Parathyroid adenoma (tissue), 2 donors: ENCODE measurements at regions not wholly inside any gene's neighbourhood (a gene's known extent, or its start where the extent isn't known, plus 50 kb on each side); places are given as distances from the start of the nearest gene placed in this dataset.

ENCODE experiments used
- H2AFZ ChIP-seq: fragments of 300-600 bp; sonication (generic); one replicate; pipeline ENCODE4 v1.7.0; 2017; ENCODE audit warnings: antibody characterized with exemption, mild to moderate bottlenecking
- H3K27ac ChIP-seq: fragments of 300-600 bp; sonication (generic); one replicate; pipeline ENCODE4 v1.7.0; 2017
- H3K27me3 ChIP-seq: fragments of 300-600 bp; sonication (generic); one replicate; pipeline ENCODE4 v1.7.0; 2017; ENCODE audit warnings: low read length; ENCODE audit not compliant: control insufficient read depth, insufficient read depth
- H3K36me3 ChIP-seq: fragments of 300-600 bp; sonication (generic); one replicate; pipeline ENCODE4 v1.7.0; 2017; ENCODE audit warnings: low read length; ENCODE audit not compliant: control insufficient read depth, insufficient read depth
- H3K4me1 ChIP-seq: fragments of 300-600 bp; sonication (generic); one replicate; pipeline ENCODE4 v1.7.0; 2017; ENCODE audit warnings: control low read depth
- H3K4me2 ChIP-seq: fragments of 300-600 bp; sonication (generic); one replicate; pipeline ENCODE4 v1.7.0; 2017; ENCODE audit warnings: low read length
- H3K4me3 ChIP-seq: fragments of 300-600 bp; sonication (generic); one replicate; pipeline ENCODE4 v1.7.0; 2017; ENCODE audit warnings: low read depth, low read length
- H3K79me2 ChIP-seq: fragments of 300-600 bp; sonication (generic); one replicate; pipeline ENCODE4 v1.7.0; 2017; ENCODE audit warnings: control low read depth
- H3K9ac ChIP-seq: fragments of 300-600 bp; sonication (generic); one replicate; pipeline ENCODE4 v1.7.0; 2017; ENCODE audit warnings: mild to moderate bottlenecking
- H3K9me3 ChIP-seq: fragments of 300-600 bp; sonication (generic); one replicate; pipeline ENCODE4 v1.7.0; 2017; ENCODE audit warnings: low read length; ENCODE audit not compliant: control insufficient read depth
- TF ChIP-seq, protein P1 (sequence below): fragments of 300-600 bp; sonication (generic); IDR thresholded peaks from one replicate; pipeline ENCODE4 v1.7.0; 2017; ENCODE audit warnings: antibody characterized with exemption, mild to moderate bottlenecking
- donor health status: primary hyperparathyroidism.

DNA sequence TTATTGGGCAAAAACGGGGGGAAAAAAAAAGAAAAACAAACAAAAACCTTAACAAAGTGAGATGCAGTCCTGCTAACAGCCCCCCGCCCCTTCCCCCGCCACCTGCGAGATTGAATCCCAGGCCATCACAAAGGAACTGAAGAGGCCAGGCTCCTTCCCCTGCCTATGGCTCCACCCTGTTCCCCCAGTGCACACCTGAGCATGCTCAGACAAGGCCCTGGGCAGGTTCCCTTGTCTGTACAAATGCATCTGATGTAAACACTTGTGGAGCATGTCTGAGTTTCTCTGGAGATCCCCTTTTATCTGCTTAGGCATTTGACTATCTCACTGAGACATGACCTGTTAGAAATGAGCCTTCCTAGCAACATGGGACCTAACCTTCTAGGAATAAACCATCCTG, 983.7 kb upstream of the PABPC4L start:
- H3K4me2 ChIP-seq = no peak overlapping the region
- no peaks in the 10 kb centered on the region for H3K36me3 ChIP-seq
- no peaks in the 10 kb centered on the region for H3K9me3 ChIP-seq
- no peaks in the 10 kb centered on the region for H3K27me3 ChIP-seq
- TF ChIP-seq, protein P1, sequence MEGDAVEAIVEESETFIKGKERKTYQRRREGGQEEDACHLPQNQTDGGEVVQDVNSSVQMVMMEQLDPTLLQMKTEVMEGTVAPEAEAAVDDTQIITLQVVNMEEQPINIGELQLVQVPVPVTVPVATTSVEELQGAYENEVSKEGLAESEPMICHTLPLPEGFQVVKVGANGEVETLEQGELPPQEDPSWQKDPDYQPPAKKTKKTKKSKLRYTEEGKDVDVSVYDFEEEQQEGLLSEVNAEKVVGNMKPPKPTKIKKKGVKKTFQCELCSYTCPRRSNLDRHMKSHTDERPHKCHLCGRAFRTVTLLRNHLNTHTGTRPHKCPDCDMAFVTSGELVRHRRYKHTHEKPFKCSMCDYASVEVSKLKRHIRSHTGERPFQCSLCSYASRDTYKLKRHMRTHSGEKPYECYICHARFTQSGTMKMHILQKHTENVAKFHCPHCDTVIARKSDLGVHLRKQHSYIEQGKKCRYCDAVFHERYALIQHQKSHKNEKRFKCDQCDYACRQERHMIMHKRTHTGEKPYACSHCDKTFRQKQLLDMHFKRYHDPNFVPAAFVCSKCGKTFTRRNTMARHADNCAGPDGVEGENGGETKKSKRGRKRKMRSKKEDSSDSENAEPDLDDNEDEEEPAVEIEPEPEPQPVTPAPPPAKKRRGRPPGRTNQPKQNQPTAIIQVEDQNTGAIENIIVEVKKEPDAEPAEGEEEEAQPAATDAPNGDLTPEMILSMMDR = no peak
- no peak overlapping the region for H2AFZ ChIP-seq
- H3K4me1 ChIP-seq = no peaks in the 10 kb centered on the region
- no peak overlapping the region for H3K4me3 ChIP-seq
- no peaks in the 10 kb centered on the region for H3K79me2 ChIP-seq
- H3K9ac ChIP-seq = no peak overlapping the region
- no peak overlapping the region for H3K27ac ChIP-seq

DNA sequence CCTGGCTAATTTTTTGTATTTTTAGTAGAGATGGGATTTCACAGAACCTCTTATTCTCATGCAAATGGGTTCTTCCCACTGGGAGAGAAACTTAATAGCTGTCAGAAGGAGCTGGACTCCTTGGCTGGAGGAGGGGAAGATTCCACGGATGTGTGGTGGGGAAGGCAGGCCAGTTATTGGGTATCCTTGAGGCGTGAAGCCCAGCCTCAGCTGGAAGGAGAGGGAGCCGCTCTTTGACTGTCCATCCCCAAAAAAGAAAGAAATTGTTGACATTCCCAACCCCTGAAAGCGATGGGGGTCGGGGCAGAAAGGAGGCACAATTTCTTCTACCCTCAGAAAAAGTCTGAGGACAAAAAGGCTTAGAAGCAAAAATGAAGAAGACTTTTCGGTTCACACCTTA, 983.1 kb upstream of the PABPC4L start:
- no peak overlapping the region for H3K9ac ChIP-seq
- no peak overlapping the region for H3K4me2 ChIP-seq
- TF ChIP-seq, protein P1 = no peak
- no peaks in the 10 kb centered on the region for H3K9me3 ChIP-seq
- H2AFZ ChIP-seq = no peak overlapping the region
- no peak overlapping the region for H3K27ac ChIP-seq
- no peak overlapping the region for H3K4me3 ChIP-seq
- H3K27me3 ChIP-seq = no peaks in the 10 kb centered on the region
- no peaks in the 10 kb centered on the region for H3K79me2 ChIP-seq
- H3K36me3 ChIP-seq = no peaks in the 10 kb centered on the region
- H3K4me1 ChIP-seq = no peaks in the 10 kb centered on the region

- H3K27me3 ChIP-seq = no peaks in the 10 kb centered on the region
- no peaks in the 10 kb centered on the region for H3K79me2 ChIP-seq
- H3K36me3 ChIP-seq = no peaks in the 10 kb centered on the region
- H3K4me1 ChIP-seq = no peaks in the 10 kb centered on the region
- TF ChIP-seq, protein P1 = no peak
- no peaks in the 10 kb centered on the region for H3K9me3 ChIP-seq
- no peak overlapping the region for H3K4me2 ChIP-seq
- no peak overlapping the region for H3K27ac ChIP-seq
- H3K9ac ChIP-seq = no peak overlapping the region
- no peak overlapping the region for H3K4me3 ChIP-seq
- no peak overlapping the region for H2AFZ ChIP-seq
Measured at GRCh38 chr4:135177321-135177720, 975.7 kb upstream of the PABPC4L start.

DNA sequence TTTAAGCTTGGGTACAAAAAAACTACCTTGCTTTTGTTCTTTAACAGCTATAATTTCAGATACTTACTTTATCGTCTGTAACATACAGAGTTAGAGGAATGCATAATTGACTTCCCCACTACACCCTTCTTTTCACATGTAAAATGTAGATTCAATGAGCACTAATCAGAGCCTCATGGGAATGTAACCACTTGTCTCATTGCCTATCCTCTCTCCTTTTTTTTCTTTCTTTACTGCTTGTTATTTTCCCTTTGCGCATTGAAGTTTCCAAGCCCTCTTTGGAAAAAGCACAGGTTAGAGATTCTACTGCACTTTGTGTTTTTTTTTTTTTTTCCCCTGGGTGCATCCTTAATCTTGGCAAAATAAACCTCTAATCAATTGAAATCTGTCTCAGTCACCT, 965.1 kb upstream of the PABPC4L start:
- H3K27me3 ChIP-seq = no peaks in the 10 kb centered on the region
- no peaks in the 10 kb centered on the region for H3K36me3 ChIP-seq
- no peak overlapping the region for H3K4me2 ChIP-seq

DNA sequence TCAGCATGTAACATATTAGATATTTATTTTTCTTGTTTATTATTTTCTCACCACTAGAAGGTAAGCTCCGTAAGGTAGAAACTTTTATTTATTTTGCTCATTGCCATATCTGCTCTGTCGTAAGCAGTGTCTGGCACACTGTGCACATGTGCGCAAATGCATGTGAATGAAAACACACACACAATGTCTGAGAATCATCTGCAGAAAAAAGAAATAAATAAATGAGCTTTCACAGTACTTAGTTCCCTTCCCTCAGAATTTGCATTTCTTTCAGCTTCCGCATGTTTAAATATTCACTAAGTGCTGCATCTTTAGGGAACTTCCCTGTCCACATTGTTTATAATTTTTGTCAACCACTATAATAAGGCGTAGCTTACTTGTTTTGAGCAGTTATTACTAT, 963.0 kb upstream of the PABPC4L start:
- Histone ChIP-seq H3K36me3 (no peaks in the 10 kb centered on the region), H3K27ac (no peak overlapping the region), H3K9ac (no peak overlapping the region), H3K27me3 (no peaks in the 10 kb centered on the region), H3K9me3 (no peaks in the 10 kb centered on the region), H3K4me2 (no peak overlapping the region), H3K4me1 (no peaks in the 10 kb centered on the region), H3K79me2 (no peaks in the 10 kb centered on the region), H3K4me3 (no peak overlapping the region), H2AFZ (no peak overlapping the region)
- TF ChIP-seq, protein P1 = no peak

More for the DNA sequence above, 965.1 kb upstream of the PABPC4L start:
- H2AFZ ChIP-seq = no peak overlapping the region
- H3K79me2 ChIP-seq = no peaks in the 10 kb centered on the region
- H3K27ac ChIP-seq = no peak overlapping the region
- no peak overlapping the region for H3K4me3 ChIP-seq
- TF ChIP-seq, protein P1 = no peak
- no peaks in the 10 kb centered on the region for H3K9me3 ChIP-seq
- H3K4me1 ChIP-seq = no peaks in the 10 kb centered on the region
- no peak overlapping the region for H3K9ac ChIP-seq
